HS-5 (cell line): ENCODE measurements at regions not wholly inside any gene's neighbourhood (a gene's known extent, or its start where the extent isn't known, plus 50 kb on each side); places are given as distances from the start of the nearest gene placed in this dataset.
"Not testable (repeated sequence)": the region's sequence is repeated elsewhere in the genome, so short reads cannot be mapped to it uniquely, and the experiment has no call there.

Source experiments
- DNase-seq: peaks from one replicate; pipeline ENCODE4 v3.0.0-alpha.2; 2012; ENCODE audit warnings: low read depth

- no peak for DNase-seq
Measured at GRCh38 chr3:157920822-157921700, 185.2 kb downstream of the SHOX2 start.

- DNase-seq: no peak
Measured at GRCh38 chr3:157919319-157919887, 186.8 kb downstream of the SHOX2 start.

- no peak for DNase-seq
Measured at GRCh38 chr3:157918402-157918801, 187.8 kb downstream of the SHOX2 start.

- no peak for DNase-seq
Measured at GRCh38 chr3:157916672-157917071, 189.5 kb downstream of the SHOX2 start.

GRCh38 chr3:157914882-157915281 lies 191.3 kb downstream of the SHOX2 start:
- DNase-seq: no peak

- no peak for DNase-seq
Measured at GRCh38 chr3:157913741-157914150, 192.5 kb downstream of the SHOX2 start.

GRCh38 chr3:157912514-157913451 lies 193.4 kb downstream of the SHOX2 start:
- no peak for DNase-seq

GRCh38 chr3:157906627-157907026 lies 199.6 kb downstream of the SHOX2 start:
- DNase-seq: no peak

- DNase-seq: no peak
Measured at GRCh38 chr3:157905885-157906284, 200.3 kb downstream of the SHOX2 start.

- not testable (repeated sequence) for DNase-seq
Measured at GRCh38 chr3:157902680-157903079, 203.5 kb downstream of the SHOX2 start.

- DNase-seq: no peak
Measured at GRCh38 chr3:157888040-157888439, 218.2 kb downstream of the SHOX2 start.

- no peak for DNase-seq
Measured at GRCh38 chr3:157876556-157876955, 229.7 kb downstream of the SHOX2 start.

GRCh38 chr3:157872902-157873301 lies 233.3 kb downstream of the SHOX2 start:
- DNase-seq: no peak

GRCh38 chr3:157871838-157872460 lies 234.3 kb downstream of the SHOX2 start:
- DNase-seq: no peak

GRCh38 chr3:157871248-157871647 lies 235.0 kb downstream of the SHOX2 start:
- no peak for DNase-seq

- no peak for DNase-seq
Measured at GRCh38 chr3:157868946-157869345, 237.3 kb downstream of the SHOX2 start.

GRCh38 chr3:157868196-157868595 lies 238.0 kb downstream of the SHOX2 start:
- no peak for DNase-seq

- no peak for DNase-seq
Measured at GRCh38 chr3:157865352-157866000, 240.7 kb downstream of the SHOX2 start.

GRCh38 chr3:157861076-157861765 lies 245.0 kb downstream of the SHOX2 start:
- DNase-seq: no peak

- no peak for DNase-seq
Measured at GRCh38 chr3:157859541-157859940, 246.7 kb downstream of the SHOX2 start.

- no peak for DNase-seq
Measured at GRCh38 chr3:157858821-157859220, 247.4 kb downstream of the SHOX2 start.
